Kidney (tissue), 13 donors: ENCODE measurements at regions not wholly inside any gene's neighbourhood (a gene's known extent, or its start where the extent isn't known, plus 50 kb on each side); places are given as distances from the start of the nearest gene placed in this dataset.

Experiments used
- DNase-seq, 5 donors: peaks; one replicate each; pipeline ENCODE4 v3.0.0-alpha.2; 2013 to 2020
- FAIRE-seq: peaks from 2 replicates; lab custom pipeline; 2012; peaks lifted over from hg19 to GRCh38; lab: Jason Lieb, UNC
- H3K27ac ChIP-seq, 2 donors: one replicate each; pipeline ENCODE4 v1.7.0; 2013; ENCODE audit warnings: low read depth in 2 of 2, low read length in 2 of 2, inconsistent platforms in 1 of 2
- H3K27me3 ChIP-seq: one replicate; pipeline ENCODE4 v1.7.1; 2013; ENCODE audit warnings: low read length, inconsistent platforms; ENCODE audit not compliant: control insufficient read depth, insufficient read depth
- H3K36me3 ChIP-seq, 3 donors: one replicate each; pipeline versions ENCODE4 v1.7.0 to v1.7.1; 2013; ENCODE audit warnings: low read length in 3 of 3, control low read depth in 1 of 3, inconsistent platforms in 1 of 3; ENCODE audit not compliant: insufficient read depth in 3 of 3, control insufficient read depth in 2 of 3
- H3K4me1 ChIP-seq, 3 donors: one replicate each; pipeline versions ENCODE4 v1.7.0 to v1.7.1; 2013; ENCODE audit warnings: low read length in 3 of 3, inconsistent platforms in 1 of 3, low read depth in 1 of 3; ENCODE audit not compliant: control insufficient read depth in 2 of 3, insufficient read depth in 2 of 3
- H3K4me3 ChIP-seq, 3 donors: one replicate each; pipeline versions ENCODE4 v1.7.0 to v1.8.1; 2013; ENCODE audit warnings: low read length in 3 of 3, control low read depth in 1 of 3, inconsistent platforms in 1 of 3
- H3K9ac ChIP-seq, 3 donors: one replicate each; pipeline versions ENCODE4 v1.7.0 to v1.7.1; 2013; ENCODE audit warnings: low read length in 3 of 3, control low read depth in 1 of 3, inconsistent platforms in 1 of 3
- H3K9me3 ChIP-seq, 3 donors: one replicate each; pipeline versions ENCODE4 v1.7.0 to v1.7.1; 2013; ENCODE audit warnings: low read length in 3 of 3, control low read depth in 1 of 3, inconsistent platforms in 1 of 3; ENCODE audit not compliant: control insufficient read depth in 2 of 3, insufficient read depth in 1 of 3
- CTCF ChIP-seq: IDR thresholded peaks from 3 replicates; pipeline ENCODE4 v1.5.1; 2012; ENCODE audit warnings: mild to moderate bottlenecking, moderate library complexity, borderline replicate concordance; ENCODE audit not compliant: insufficient read depth; ENCODE audit errors: extremely low read depth
- intact Hi-C: fragments of 100-400 bp; cut with DNase I; formaldehyde crosslinking; loops from one replicate; pipeline ENCODE4 v1.11.1; 2022
- donor health status: control.
- donor health status: control.
- donor health status: control.
- donor health status: control.
- donor health status: control.
- donor health status: DM: yes; HTN: yes; CAD: no.
- donor health status: Normal renal cell carcinoma (clear cell type).

GRCh38 chr9:115367780-115368525 lies 250.0 kb upstream of the TNC start:
- Histone ChIP-seq H3K4me1 (peaks cover 0 to under 1% (median 0%) of the 10 kb centered on the region in 3 donors), H3K9me3 (no peaks in the 10 kb centered on the region), H3K27ac (no peak overlapping the region), H3K9ac (no peak overlapping the region), H3K27me3 (no peaks in the 10 kb centered on the region), H3K4me3 (no peak overlapping the region), H3K36me3 (no peaks in the 10 kb centered on the region)
- DNase-seq: no peak
- no peak for TF ChIP-seq CTCF
- intact Hi-C loops: no loop called here
- no peak for FAIRE-seq

- H3K9ac ChIP-seq: no peak overlapping the region
- H3K4me1 ChIP-seq: no peaks in the 10 kb centered on the region
- FAIRE-seq: no peak
- H3K4me3 ChIP-seq: no peak overlapping the region
- no peaks in the 10 kb centered on the region for H3K27me3 ChIP-seq
- no peak overlapping the region for H3K27ac ChIP-seq
- intact Hi-C loops: no loop called here
- H3K36me3 ChIP-seq: no peaks in the 10 kb centered on the region
- peak in 2 of 5 donors; percentile 56 to 59 for DNase-seq
- no peaks in the 10 kb centered on the region for H3K9me3 ChIP-seq
- no peak for TF ChIP-seq CTCF
These were observed 251.5 kb upstream of the TNC start for GRCh38 chr9:115369322-115369957.

GRCh38 chr9:115373000-115373709 lies 255.2 kb upstream of the TNC start:
- no peak overlapping the region for H3K4me3 ChIP-seq
- no peak overlapping the region for H3K27ac ChIP-seq
- H3K27me3 ChIP-seq: no peaks in the 10 kb centered on the region
- DNase-seq: peak in 1 of 5 donors; percentile 33
- H3K9me3 ChIP-seq: no peaks in the 10 kb centered on the region
- H3K36me3 ChIP-seq: no peaks in the 10 kb centered on the region
- FAIRE-seq: no peak
- intact Hi-C loops: no loop called here
- H3K9ac ChIP-seq: no peak overlapping the region
- no peak for TF ChIP-seq CTCF
- peaks cover 0 to 2% (median 0%) of the 10 kb centered on the region in 3 donors for H3K4me1 ChIP-seq
